Gastrocnemius medialis (tissue), 4 donors: ENCODE measurements at regions not wholly inside any gene's neighbourhood (a gene's known extent, or its start where the extent isn't known, plus 50 kb on each side); places are given as distances from the start of the nearest gene placed in this dataset.
A peak's percentile ranks its signal among the peaks of the same experiment; 100 is the strongest.

ENCODE experiments used
- ATAC-seq, 2 donors: fragments of 150-250 bp; one replicate each; pipeline ENCODE4 v1.9.1; 2016
- DNase-seq, 2 donors: peaks; one replicate each; pipeline ENCODE4 v3.0.0-alpha.2; 2019
- H3K27ac ChIP-seq, 4 donors: fragments of 200-600 bp; sonication (generic); 1 replicate in 1 of 4; 2 replicates in 3 of 4; pipeline ENCODE4 v1.5.1; 2016 to 2018; ENCODE audit warnings: mild to moderate bottlenecking in 2 of 4, moderate library complexity in 1 of 4
- H3K27me3 ChIP-seq, 3 donors: fragments of 200-600 bp; sonication (generic) in 2 of 3; 1 replicate in 1 of 3; 2 replicates in 2 of 3; pipeline versions ENCODE4 v1.5.1 to v1.6.0; 2016 to 2019; ENCODE audit warnings: mild to moderate bottlenecking in 1 of 3, moderate library complexity in 1 of 3
- H3K36me3 ChIP-seq, 2 donors: fragments of 200-600 bp; sonication (generic) in 1 of 2; one replicate each; pipeline ENCODE4 v1.5.1; 2017 to 2018
- H3K4me1 ChIP-seq, 2 donors: fragments of 200-600 bp; sonication (generic) in 1 of 2; one replicate each; pipeline ENCODE4 v1.5.1; 2016 to 2017; ENCODE audit warnings: mild to moderate bottlenecking in 2 of 2
- H3K4me3 ChIP-seq, 4 donors: fragments of 200-600 bp; sonication (generic) in 3 of 4; 1 replicate in 1 of 4; 2 replicates in 3 of 4; pipeline ENCODE4 v1.5.1; 2016 to 2019; ENCODE audit warnings: mild to moderate bottlenecking in 2 of 4
- H3K9me3 ChIP-seq, 3 donors: fragments of 200-600 bp; sonication (generic) in 2 of 3; 1 replicate in 1 of 3; 2 replicates in 2 of 3; pipeline ENCODE4 v1.5.1; 2016 to 2019
- CTCF ChIP-seq, 5 experiments: fragments of 450-650 bp in 3 of 5; fragments of 200-600 bp in 2 of 5; sonication (generic) in 2 of 5; IDR thresholded peaks in 4 of 5; conservative IDR thresholded peaks in 1 of 5; 1 replicate in 4 of 5; 2 replicates in 1 of 5; pipeline ENCODE4 v1.5.1; 2016 to 2019; ENCODE audit warnings: antibody characterized with exemption in 5 of 5, mild to moderate bottlenecking in 3 of 5, moderate library complexity in 3 of 5
- POLR2A ChIP-seq, 2 donors: fragments of 450-650 bp; IDR thresholded peaks; one replicate each; pipeline ENCODE4 v1.6.1; 2017; ENCODE audit warnings: antibody characterized with exemption in 2 of 2, mild to moderate bottlenecking in 2 of 2, moderate library complexity in 2 of 2
- in situ Hi-C, 4 donors: fragments of 200-750 bp; cut with MboI; loops; one replicate each; pipeline versions ENCODE4 v1.15.0 to v1.8.0; 2017; ENCODE audit warnings: low sequenced_read_pairs in 4 of 4
- intact Hi-C: fragments of 100-400 bp; cut with DNase I; formaldehyde crosslinking; loops from one replicate; pipeline ENCODE4 v1.15.1; 2023; ENCODE audit warnings: low total_unique reads

GRCh38 chr12:92439420-92439805 lies 263.4 kb upstream of the PLEKHG7 start:
- Histone ChIP-seq H3K36me3 (no peaks in the 10 kb centered on the region), H3K9me3 (no peaks in the 10 kb centered on the region), H3K4me1 (peaks cover 12 to 15% of the 10 kb centered on the region in 2 donors), H3K4me3 (no peak overlapping the region), H3K27me3 (no peaks in the 10 kb centered on the region), H3K27ac (peak overlapping the region; percentile 5 to 54 (median 20))
- no peak for TF ChIP-seq POLR2A (IDR thresholded peaks at IDR 0.05)
- no peak for TF ChIP-seq CTCF (IDR thresholded peaks at IDR 0.05 in 4 of 5, conservative IDR thresholded peaks at IDR 0.05 in 1 of 5)
- ATAC-seq: peak; percentile 89 to 92
- in situ Hi-C loops (no loop called here), intact Hi-C loops (loop anchor here (10.0 kb wide), 1 partner anchor 115 kb away; no protein-coding TSS in a partner anchor)
- DNase-seq: peak; percentile 31 to 57

GRCh38 chr12:92438641-92439419 lies 264.0 kb upstream of the PLEKHG7 start:
- TF ChIP-seq POLR2A (IDR thresholded peaks at IDR 0.05) (no peak), CTCF (IDR thresholded peaks at IDR 0.05 in 4 of 5, conservative IDR thresholded peaks at IDR 0.05 in 1 of 5) (no peak)
- no peak overlapping the region for H3K4me3 ChIP-seq
- no peaks in the 10 kb centered on the region for H3K27me3 ChIP-seq
- peak overlapping the region; percentile 5 to 54 (median 20) for H3K27ac ChIP-seq
- H3K36me3 ChIP-seq: no peaks in the 10 kb centered on the region
- DNase-seq (no peak), ATAC-seq (peak in 1 of 2 donors; percentile 15)
- no peaks in the 10 kb centered on the region for H3K9me3 ChIP-seq
- intact Hi-C loops (loop anchor here (10.0 kb wide), 1 partner anchor 116 kb away; no protein-coding TSS in a partner anchor), in situ Hi-C loops (no loop called here)
- H3K4me1 ChIP-seq: peaks cover 12 to 15% of the 10 kb centered on the region in 2 donors

- Histone ChIP-seq H3K4me1 (peaks cover 6 to 12% of the 10 kb centered on the region in 2 donors), H3K27me3 (no peaks in the 10 kb centered on the region), H3K27ac (peak overlapping the region in 2 of 4 donors; percentile 14 to 31), H3K4me3 (no peak overlapping the region), H3K36me3 (no peaks in the 10 kb centered on the region), H3K9me3 (no peaks in the 10 kb centered on the region)
- in situ Hi-C loops (no loop called here), intact Hi-C loops (loop anchor here (10.0 kb wide), 1 partner anchor 117 kb away; no protein-coding TSS in a partner anchor)
- DNase-seq (no peak), ATAC-seq (no peak)
- TF ChIP-seq CTCF (IDR thresholded peaks at IDR 0.05 in 4 of 5, conservative IDR thresholded peaks at IDR 0.05 in 1 of 5) (no peak), POLR2A (IDR thresholded peaks at IDR 0.05) (no peak)
These were observed 265.3 kb upstream of the PLEKHG7 start for GRCh38 chr12:92437452-92437851.

GRCh38 chr12:92436856-92437255 lies 265.9 kb upstream of the PLEKHG7 start:
- no peak overlapping the region for H3K4me3 ChIP-seq
- peaks cover 6 to 12% of the 10 kb centered on the region in 2 donors for H3K4me1 ChIP-seq
- DNase-seq (no peak), ATAC-seq (no peak)
- in situ Hi-C loops (no loop called here), intact Hi-C loops (loop anchor here (10.0 kb wide), 1 partner anchor 118 kb away; no protein-coding TSS in a partner anchor)
- H3K27me3 ChIP-seq: no peaks in the 10 kb centered on the region
- no peaks in the 10 kb centered on the region for H3K36me3 ChIP-seq
- TF ChIP-seq CTCF (IDR thresholded peaks at IDR 0.05 in 4 of 5, conservative IDR thresholded peaks at IDR 0.05 in 1 of 5): no peak
- no peak for TF ChIP-seq POLR2A (IDR thresholded peaks at IDR 0.05)
- peak overlapping the region in 2 of 4 donors; percentile 14 to 31 for H3K27ac ChIP-seq
- H3K9me3 ChIP-seq: no peaks in the 10 kb centered on the region
